ENCODE measurements at regions not wholly inside any gene's neighbourhood (a gene's known extent, or its start where the extent isn't known, plus 50 kb on each side); places are given as distances from the start of the nearest gene placed in this dataset.
A peak's percentile ranks its signal among the peaks of the same experiment; 100 is the strongest.
"Not testable (repeated sequence)": the region's sequence is repeated elsewhere in the genome, so short reads cannot be mapped to it uniquely, and the experiment has no call there.

GRCh38 chr12:67456431-67456901, 187.3 kb downstream of the CAND1 start:
- peak; percentile 74 for DNase-seq (ENCODE audit: low read depth)

- no peak for DNase-seq (ENCODE audit: low read depth)
These were observed 188.0 kb downstream of the CAND1 start for GRCh38 chr12:67457136-67457535.

GRCh38 chr12:67457778-67458665, 188.9 kb downstream of the CAND1 start:
- no peak for DNase-seq (ENCODE audit: low read depth)

GRCh38 chr12:67459173-67459572, 189.4 kb upstream of the DYRK2 start:
- no peak for DNase-seq (ENCODE audit: low read depth)

- no peak for DNase-seq (ENCODE audit: low read depth)
These were observed 189.0 kb upstream of the DYRK2 start for GRCh38 chr12:67459578-67459977.

GRCh38 chr12:67460388-67460787, 188.2 kb upstream of the DYRK2 start:
- DNase-seq (ENCODE audit: low read depth), result no peak

- DNase-seq (ENCODE audit: low read depth), result no peak
These were observed 179.8 kb upstream of the DYRK2 start for GRCh38 chr12:67468549-67469245.

GRCh38 chr12:67469666-67470065, 178.9 kb upstream of the DYRK2 start:
- no peak for DNase-seq (ENCODE audit: low read depth)

GRCh38 chr12:67471810-67472209, 176.7 kb upstream of the DYRK2 start:
- no peak for DNase-seq (ENCODE audit: low read depth)

GRCh38 chr12:67472539-67472938, 176.0 kb upstream of the DYRK2 start:
- no peak for DNase-seq (ENCODE audit: low read depth)

GRCh38 chr12:67474934-67475620, 173.5 kb upstream of the DYRK2 start:
- no peak for DNase-seq (ENCODE audit: low read depth)

- DNase-seq (ENCODE audit: low read depth), result no peak
These were observed 172.8 kb upstream of the DYRK2 start for GRCh38 chr12:67475725-67476124.

- DNase-seq (ENCODE audit: low read depth), result no peak
These were observed 170.8 kb upstream of the DYRK2 start for GRCh38 chr12:67477681-67478265.

- no peak for DNase-seq (ENCODE audit: low read depth)
These were observed 165.5 kb upstream of the DYRK2 start for GRCh38 chr12:67482751-67483661.

GRCh38 chr12:67483871-67484554, 164.5 kb upstream of the DYRK2 start:
- DNase-seq (ENCODE audit: low read depth), result no peak

- no peak for DNase-seq (ENCODE audit: low read depth)
These were observed 163.6 kb upstream of the DYRK2 start for GRCh38 chr12:67484791-67485480.

- DNase-seq (ENCODE audit: low read depth), result no peak
These were observed 161.9 kb upstream of the DYRK2 start for GRCh38 chr12:67486671-67487070.

- not testable (repeated sequence) for DNase-seq (ENCODE audit: low read depth)
These were observed 160.2 kb upstream of the DYRK2 start for GRCh38 chr12:67488349-67488748.

- no peak for DNase-seq (ENCODE audit: low read depth)
These were observed 159.5 kb upstream of the DYRK2 start for GRCh38 chr12:67489007-67489406.

- no peak for DNase-seq (ENCODE audit: low read depth)
These were observed 152.0 kb upstream of the DYRK2 start for GRCh38 chr12:67496581-67496980.
